ENCODE measurements at regions not wholly inside any gene's neighbourhood (a gene's known extent, or its start where the extent isn't known, plus 50 kb on each side); places are given as distances from the start of the nearest gene placed in this dataset.

DNA sequence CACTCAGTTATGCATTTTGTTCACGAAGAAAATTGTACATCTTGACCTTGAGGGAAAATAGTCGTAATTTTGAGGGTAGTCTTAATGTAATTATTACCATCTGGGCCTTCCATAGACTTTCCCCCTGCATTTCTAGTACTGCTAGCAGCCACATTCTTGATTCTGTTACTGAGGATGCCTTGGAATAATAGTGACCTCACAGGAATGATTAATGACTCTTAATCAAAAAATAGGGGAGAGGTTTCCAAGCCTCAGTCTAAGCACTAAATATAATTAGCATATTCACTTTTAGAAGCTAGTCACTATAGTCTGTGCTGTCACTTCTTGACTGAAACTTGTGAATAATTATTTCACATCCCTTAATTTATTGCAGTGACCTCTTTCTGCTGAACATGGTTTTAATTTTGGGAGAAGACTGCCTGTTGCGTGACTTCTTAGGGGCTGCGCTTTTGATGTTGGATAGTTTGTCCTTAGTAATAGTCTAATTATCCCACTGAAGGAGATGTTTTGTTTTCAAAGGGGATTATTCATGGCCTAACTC lies 400.5 kb downstream of the ADAMTS20 start:
- no peak overlapping the region for H3K4me3 ChIP-seq (ENCODE audit: low read depth, low read length)
- TF ChIP-seq, protein P1, sequence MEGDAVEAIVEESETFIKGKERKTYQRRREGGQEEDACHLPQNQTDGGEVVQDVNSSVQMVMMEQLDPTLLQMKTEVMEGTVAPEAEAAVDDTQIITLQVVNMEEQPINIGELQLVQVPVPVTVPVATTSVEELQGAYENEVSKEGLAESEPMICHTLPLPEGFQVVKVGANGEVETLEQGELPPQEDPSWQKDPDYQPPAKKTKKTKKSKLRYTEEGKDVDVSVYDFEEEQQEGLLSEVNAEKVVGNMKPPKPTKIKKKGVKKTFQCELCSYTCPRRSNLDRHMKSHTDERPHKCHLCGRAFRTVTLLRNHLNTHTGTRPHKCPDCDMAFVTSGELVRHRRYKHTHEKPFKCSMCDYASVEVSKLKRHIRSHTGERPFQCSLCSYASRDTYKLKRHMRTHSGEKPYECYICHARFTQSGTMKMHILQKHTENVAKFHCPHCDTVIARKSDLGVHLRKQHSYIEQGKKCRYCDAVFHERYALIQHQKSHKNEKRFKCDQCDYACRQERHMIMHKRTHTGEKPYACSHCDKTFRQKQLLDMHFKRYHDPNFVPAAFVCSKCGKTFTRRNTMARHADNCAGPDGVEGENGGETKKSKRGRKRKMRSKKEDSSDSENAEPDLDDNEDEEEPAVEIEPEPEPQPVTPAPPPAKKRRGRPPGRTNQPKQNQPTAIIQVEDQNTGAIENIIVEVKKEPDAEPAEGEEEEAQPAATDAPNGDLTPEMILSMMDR (IDR thresholded peaks at IDR 0.05; ENCODE audit: insufficient read depth, low read length) = no peak
- DNase-seq (ENCODE audit: low read depth) = peak; percentile 73

DNA sequence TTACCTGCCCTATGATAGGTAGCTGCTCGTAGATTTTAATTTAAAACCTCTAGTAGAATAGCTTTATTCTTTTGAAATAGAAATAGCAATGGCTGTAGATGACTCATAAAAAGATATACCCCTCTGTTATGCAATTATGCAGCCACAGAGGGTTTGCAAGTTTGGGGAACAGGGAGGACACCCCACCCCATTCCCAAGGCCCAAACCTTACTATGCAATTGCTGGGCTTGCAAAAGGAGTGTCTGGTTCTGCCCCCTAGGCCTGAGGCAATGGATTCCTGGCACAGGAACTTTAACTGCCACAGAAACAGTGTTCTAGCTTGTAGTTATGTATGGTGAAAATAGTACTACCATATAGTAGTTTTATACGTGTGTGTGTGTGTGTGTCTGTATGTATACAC lies 403.3 kb downstream of the ADAMTS20 start:
- DNase-seq (ENCODE audit: low read depth) = peak; percentile 18
- H3K4me3 ChIP-seq (ENCODE audit: low read depth, low read length) = no peak overlapping the region
- TF ChIP-seq, protein P1 (IDR thresholded peaks at IDR 0.05; ENCODE audit: insufficient read depth, low read length) = no peak

DNA sequence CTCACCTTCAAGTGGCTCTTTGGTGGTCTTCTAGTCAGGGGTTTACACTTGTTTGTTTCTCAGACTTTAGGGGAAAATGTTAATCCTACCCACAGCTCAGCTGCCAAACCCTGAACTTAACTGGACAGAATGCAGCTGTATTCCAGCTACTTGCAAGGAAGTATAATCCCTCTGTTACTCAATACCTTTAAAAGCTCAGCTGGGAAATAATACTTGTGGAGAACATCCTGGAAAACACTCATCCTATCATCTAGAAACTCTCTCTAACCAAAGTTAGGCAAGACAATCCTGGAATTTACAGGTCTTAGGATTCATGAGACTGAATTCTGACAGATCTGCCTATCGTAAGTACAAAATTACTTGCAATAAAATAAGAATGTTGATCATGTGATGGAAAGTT lies 404.1 kb downstream of the ADAMTS20 start:
- DNase-seq (ENCODE audit: low read depth) = peak; percentile 31
- TF ChIP-seq, protein P1 (IDR thresholded peaks at IDR 0.05; ENCODE audit: insufficient read depth, low read length) = no peak

DNA sequence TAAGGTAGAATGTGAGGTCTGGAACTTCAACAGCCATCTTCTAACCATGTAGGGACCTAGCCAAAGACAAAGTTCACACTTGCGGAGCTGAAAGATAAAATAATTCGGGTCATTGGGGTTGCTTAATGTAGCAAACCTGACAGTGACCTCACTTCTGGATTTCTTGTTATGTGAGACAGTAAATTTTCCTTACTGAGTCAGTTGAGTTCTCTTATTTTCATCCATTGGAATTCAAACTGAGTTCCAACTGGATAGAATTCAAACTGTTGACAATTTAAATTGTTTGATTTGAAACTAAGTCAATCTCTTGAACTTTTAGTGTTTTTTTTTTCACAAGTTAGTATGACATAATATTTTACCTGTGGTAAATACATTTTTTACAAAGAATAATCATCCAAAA lies 406.5 kb downstream of the ADAMTS20 start:
- TF ChIP-seq, protein P1 (IDR thresholded peaks at IDR 0.05; ENCODE audit: insufficient read depth, low read length) = no peak
- H3K4me3 ChIP-seq (ENCODE audit: low read depth, low read length) = no peak overlapping the region
- DNase-seq (ENCODE audit: low read depth) = peak; percentile 8

More for the DNA sequence above, 404.1 kb downstream of the ADAMTS20 start:
- no peak overlapping the region for H3K4me3 ChIP-seq (ENCODE audit: low read depth, low read length)

DNA sequence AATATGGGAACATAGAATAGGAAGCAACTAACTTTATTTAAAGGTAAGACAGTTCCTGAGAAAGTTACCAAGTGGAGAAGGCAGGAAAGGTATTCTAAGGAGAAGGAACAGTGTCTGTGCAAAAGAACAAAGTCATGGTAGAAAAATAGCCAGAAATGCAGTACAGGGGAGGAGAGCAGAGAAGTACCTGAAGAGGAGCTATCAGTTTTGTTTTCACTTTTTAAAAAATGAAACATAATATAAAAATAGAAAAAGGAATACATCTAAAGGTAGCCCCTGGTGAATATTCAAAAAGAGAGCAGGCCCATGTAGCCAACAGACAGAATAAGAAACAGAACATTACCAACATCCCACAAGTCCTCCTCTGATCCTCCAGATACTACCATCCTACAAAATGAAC lies 408.7 kb downstream of the ADAMTS20 start:
- H3K4me3 ChIP-seq (ENCODE audit: low read depth, low read length) = no peak overlapping the region
- no peak for DNase-seq (ENCODE audit: low read depth)
- TF ChIP-seq, protein P1 (IDR thresholded peaks at IDR 0.05; ENCODE audit: insufficient read depth, low read length) = no peak

DNA sequence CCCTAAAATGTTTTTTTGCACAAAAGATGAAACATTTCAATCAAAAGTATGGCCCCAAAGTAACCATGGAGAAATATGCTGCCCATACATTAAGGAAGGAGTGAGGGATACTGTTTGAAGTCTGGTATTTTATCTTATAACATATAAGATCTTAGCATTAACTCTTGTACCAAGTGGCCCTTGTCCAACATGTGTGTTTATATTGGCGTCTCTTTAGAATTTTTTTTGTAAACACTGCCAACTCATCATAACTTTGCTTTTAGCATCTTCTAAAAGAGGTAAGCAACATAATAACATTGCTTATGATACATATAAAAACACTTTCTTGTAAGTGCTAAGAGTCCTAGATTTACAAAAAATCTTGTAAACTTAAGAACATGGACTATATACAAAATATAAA lies 419.7 kb downstream of the ADAMTS20 start:
- DNase-seq (ENCODE audit: low read depth) = no peak

More for the DNA sequence above, 419.7 kb downstream of the ADAMTS20 start:
- TF ChIP-seq, protein P1 (IDR thresholded peaks at IDR 0.05; ENCODE audit: insufficient read depth, low read length) = no peak
- no peak overlapping the region for H3K4me3 ChIP-seq (ENCODE audit: low read depth, low read length)
